ENCODE measurements at regions not wholly inside any gene's neighbourhood (a gene's known extent, or its start where the extent isn't known, plus 50 kb on each side); places are given as distances from the start of the nearest gene placed in this dataset.

DNA sequence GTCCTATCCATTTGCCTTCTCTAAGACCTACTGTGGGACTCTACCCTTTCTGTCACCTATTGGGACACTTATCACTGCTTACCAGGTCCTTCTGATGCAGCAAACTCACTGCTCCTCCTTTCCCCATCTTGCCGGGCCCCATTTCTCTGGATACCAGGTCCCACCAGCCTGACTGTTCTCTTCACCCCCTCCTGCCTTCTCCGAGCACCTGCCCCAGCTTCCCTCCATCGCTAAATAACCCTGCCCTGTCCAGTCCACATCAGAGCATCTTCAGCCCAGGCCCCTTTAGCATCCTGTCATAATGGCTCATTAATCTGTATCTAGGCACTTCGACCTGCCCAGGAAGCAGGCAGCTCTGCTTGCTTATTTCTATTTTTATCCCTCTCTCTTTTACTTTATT, 74.7 kb downstream of the CRYGS start:
- TF ChIP-seq, protein P1, sequence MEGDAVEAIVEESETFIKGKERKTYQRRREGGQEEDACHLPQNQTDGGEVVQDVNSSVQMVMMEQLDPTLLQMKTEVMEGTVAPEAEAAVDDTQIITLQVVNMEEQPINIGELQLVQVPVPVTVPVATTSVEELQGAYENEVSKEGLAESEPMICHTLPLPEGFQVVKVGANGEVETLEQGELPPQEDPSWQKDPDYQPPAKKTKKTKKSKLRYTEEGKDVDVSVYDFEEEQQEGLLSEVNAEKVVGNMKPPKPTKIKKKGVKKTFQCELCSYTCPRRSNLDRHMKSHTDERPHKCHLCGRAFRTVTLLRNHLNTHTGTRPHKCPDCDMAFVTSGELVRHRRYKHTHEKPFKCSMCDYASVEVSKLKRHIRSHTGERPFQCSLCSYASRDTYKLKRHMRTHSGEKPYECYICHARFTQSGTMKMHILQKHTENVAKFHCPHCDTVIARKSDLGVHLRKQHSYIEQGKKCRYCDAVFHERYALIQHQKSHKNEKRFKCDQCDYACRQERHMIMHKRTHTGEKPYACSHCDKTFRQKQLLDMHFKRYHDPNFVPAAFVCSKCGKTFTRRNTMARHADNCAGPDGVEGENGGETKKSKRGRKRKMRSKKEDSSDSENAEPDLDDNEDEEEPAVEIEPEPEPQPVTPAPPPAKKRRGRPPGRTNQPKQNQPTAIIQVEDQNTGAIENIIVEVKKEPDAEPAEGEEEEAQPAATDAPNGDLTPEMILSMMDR (IDR thresholded peaks at IDR 0.05), result no peak
- Histone ChIP-seq H3K27ac (no peak overlapping the region), H3K4me1 (no peaks in the 10 kb centered on the region), H3K27me3 (no peaks in the 10 kb centered on the region), H3K36me3 (no peaks in the 10 kb centered on the region), H3K9me3 (no peaks in the 10 kb centered on the region), H3K4me3 (no peak overlapping the region)
- intact Hi-C loops (cut with DNase I; ENCODE audit: low total_unique reads), result no loop called here
- DNase-seq, result no peak

GRCh38 chr3:186467969-186468368, 76.2 kb downstream of the CRYGS start:
- TF ChIP-seq, protein P1 (IDR thresholded peaks at IDR 0.05), result no peak
- DNase-seq, result no peak
- H3K4me3 ChIP-seq, result no peak overlapping the region
- no peaks in the 10 kb centered on the region for H3K9me3 ChIP-seq
- no peaks in the 10 kb centered on the region for H3K4me1 ChIP-seq
- H3K27me3 ChIP-seq, result no peaks in the 10 kb centered on the region
- no peak overlapping the region for H3K27ac ChIP-seq
- intact Hi-C loops (cut with DNase I; ENCODE audit: low total_unique reads), result no loop called here
- no peaks in the 10 kb centered on the region for H3K36me3 ChIP-seq

- no peak overlapping the region for H3K27ac ChIP-seq
- intact Hi-C loops (cut with DNase I; ENCODE audit: low total_unique reads), result no loop called here
- DNase-seq, result no peak
- no peak overlapping the region for H3K4me3 ChIP-seq
- no peaks in the 10 kb centered on the region for H3K4me1 ChIP-seq
- TF ChIP-seq, protein P1 (IDR thresholded peaks at IDR 0.05), result no peak
- no peaks in the 10 kb centered on the region for H3K36me3 ChIP-seq
- H3K27me3 ChIP-seq, result no peaks in the 10 kb centered on the region
- H3K9me3 ChIP-seq, result no peaks in the 10 kb centered on the region
Observed at GRCh38 chr3:186466391-186466974, 77.7 kb downstream of the CRYGS start.

DNA sequence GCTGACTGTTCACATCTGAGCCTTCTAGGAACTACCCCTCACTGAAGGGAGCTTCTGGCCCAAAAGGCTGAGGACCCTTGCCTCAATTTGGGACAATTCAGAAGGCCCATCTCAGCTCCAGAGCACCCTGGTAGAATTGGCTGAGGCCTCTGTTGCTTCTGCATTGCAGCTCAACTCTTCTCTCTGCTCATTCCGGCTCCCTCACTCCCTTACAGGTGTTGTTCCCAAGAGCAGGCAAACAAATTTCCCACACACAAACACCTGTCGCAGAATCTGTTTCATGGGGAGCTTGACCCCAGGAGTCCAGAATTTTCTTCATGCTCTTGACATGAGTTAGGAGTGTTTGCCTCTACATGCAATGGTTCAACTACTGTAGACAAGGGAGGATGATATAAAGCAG, 78.7 kb downstream of the CRYGS start:
- TF ChIP-seq, protein P1 (IDR thresholded peaks at IDR 0.05), result no peak
- no peaks in the 10 kb centered on the region for H3K9me3 ChIP-seq
- H3K36me3 ChIP-seq, result no peaks in the 10 kb centered on the region
- H3K4me1 ChIP-seq, result no peaks in the 10 kb centered on the region
- no peaks in the 10 kb centered on the region for H3K27me3 ChIP-seq
- DNase-seq, result no peak
- intact Hi-C loops (cut with DNase I; ENCODE audit: low total_unique reads), result no loop called here
- no peak overlapping the region for H3K4me3 ChIP-seq
- no peak overlapping the region for H3K27ac ChIP-seq

GRCh38 chr3:186464424-186465093, 79.6 kb downstream of the CRYGS start:
- H3K4me3 ChIP-seq, result no peak overlapping the region
- intact Hi-C loops (cut with DNase I; ENCODE audit: low total_unique reads), result no loop called here
- H3K27ac ChIP-seq, result no peak overlapping the region
- peaks cover 0 to 2% (median 0%) of the 10 kb centered on the region in 4 donors for H3K4me1 ChIP-seq
- H3K36me3 ChIP-seq, result no peaks in the 10 kb centered on the region
- no peaks in the 10 kb centered on the region for H3K9me3 ChIP-seq
- TF ChIP-seq, protein P1 (IDR thresholded peaks at IDR 0.05), result no peak
- no peak for DNase-seq
- H3K27me3 ChIP-seq, result no peaks in the 10 kb centered on the region
